CD4-positive, alpha-beta T cell (primary cell): ENCODE measurements at regions not wholly inside any gene's neighbourhood (a gene's known extent, or its start where the extent isn't known, plus 50 kb on each side); places are given as distances from the start of the nearest gene placed in this dataset.

Source experiments
- ATAC-seq: fragments of 200-7000 bp; cut with Tn5 transposase; one replicate; pipeline ENCODE4 v1.10.0; 2022; ENCODE audit warnings: mild to moderate bottlenecking; ENCODE audit not compliant: poor library complexity
- CTCF ChIA-PET: fragments of 350-600 bp; sonication (Branson Sonifier 250); formaldehyde crosslinking; loops from one replicate; lab custom pipeline; 2021; ENCODE audit warnings: antibody characterized with exemption, inconsistent platforms; lab: Charles Lee
- POLR2A ChIA-PET: fragments of 350-600 bp; sonication (Branson Sonifier 250); formaldehyde crosslinking; loops from one replicate; lab custom pipeline; 2021; ENCODE audit warnings: antibody characterized with exemption, inconsistent platforms; lab: Charles Lee
- DNase-seq, 14 experiments: peaks; one replicate each; pipeline ENCODE4 v3.0.0-alpha.2; 2013 to 2020; ENCODE audit warnings: mixed read lengths in 2 of 14
- H3K27ac ChIP-seq, 2 donors: one replicate each; pipeline versions ENCODE4 v1.5.1 to v1.7.0; 2013; ENCODE audit warnings: low read length in 2 of 2, low read depth in 1 of 2, mild to moderate bottlenecking in 1 of 2
- H3K27me3 ChIP-seq, 2 experiments: 1 replicate in 1 of 2; 2 replicates in 1 of 2; pipeline versions ENCODE4 v1.6.1 to v1.7.0; 2013; ENCODE audit warnings: low read length in 2 of 2, control low read depth in 1 of 2, mild to moderate bottlenecking in 1 of 2, moderate library complexity in 1 of 2; ENCODE audit not compliant: insufficient read depth in 2 of 2, control insufficient read depth in 1 of 2
- H3K36me3 ChIP-seq: one replicate; pipeline ENCODE4 v1.6.1; 2013; ENCODE audit warnings: low read length, control low read depth; ENCODE audit not compliant: insufficient read depth
- H3K4me1 ChIP-seq: one replicate; pipeline ENCODE4 v1.6.1; 2013; ENCODE audit warnings: low read length, control low read depth; ENCODE audit not compliant: insufficient read depth
- H3K4me3 ChIP-seq: one replicate; pipeline ENCODE4 v1.5.1; 2013; ENCODE audit warnings: mild to moderate bottlenecking, low read length, moderate library complexity
- H3K9me3 ChIP-seq, 2 experiments: 1 replicate in 1 of 2; 2 replicates in 1 of 2; pipeline versions ENCODE4 v1.6.1 to v1.7.0; 2013; ENCODE audit warnings: low read length in 2 of 2, mild to moderate bottlenecking in 2 of 2, control low read depth in 1 of 2, moderate library complexity in 1 of 2; ENCODE audit not compliant: control insufficient read depth in 1 of 2, insufficient read depth in 1 of 2
- H3K27ac Mint-ChIP-seq: one replicate; pipeline ENCODE4 v1.8.0; 2020; ENCODE audit warnings: mixed read lengths
- H3K27me3 Mint-ChIP-seq: one replicate; pipeline ENCODE4 v1.8.0; 2021; ENCODE audit warnings: mixed read lengths
- H3K36me3 Mint-ChIP-seq: one replicate; pipeline ENCODE4 v1.8.0; 2021; ENCODE audit warnings: low read depth, mixed read lengths
- H3K4me1 Mint-ChIP-seq: one replicate; pipeline ENCODE4 v1.8.0; 2021; ENCODE audit warnings: low read depth, mixed read lengths
- H3K4me3 Mint-ChIP-seq: one replicate; pipeline ENCODE4 v1.8.0; 2020; ENCODE audit warnings: mild to moderate bottlenecking, mixed read lengths
- H3K9me3 Mint-ChIP-seq: one replicate; pipeline ENCODE4 v1.8.0; 2020; ENCODE audit warnings: mixed read lengths
- CTCF ChIP-seq: fragments of 200-600 bp; IDR thresholded peaks from one replicate; pipeline ENCODE4 v1.8.0; 2022; ENCODE audit warnings: antibody characterized with exemption, mild to moderate bottlenecking
- intact Hi-C, 2 experiments: fragments of 100-400 bp; cut with DNase I in 1 of 2; cut with micrococcal nuclease in 1 of 2; formaldehyde crosslinking; loops; one replicate each; pipeline versions ENCODE4 v1.15.1 to v1.9.0; 2023 to 2025; cut with DNase I, micrococcal nuclease

GRCh38 chr5:1723957-1724821 lies 75.4 kb downstream of the MRPL36 start:
- no peak overlapping the region for H3K4me3 ChIP-seq
- ATAC-seq (peak; percentile 11), DNase-seq (peak in 2 of 14 experiments; percentile 9 to 11)
- Mint-ChIP-seq H3K4me1 (no peaks in the 10 kb centered on the region), H3K27ac (no peak overlapping the region), H3K4me3 (no peak overlapping the region), H3K36me3 (peaks cover 4% of the 10 kb centered on the region), H3K27me3 (peaks cover 14% of the 10 kb centered on the region), H3K9me3 (peaks cover 4% of the 10 kb centered on the region)
- peaks cover 0 to 4% of the 10 kb centered on the region in 2 experiments for H3K27me3 ChIP-seq
- TF ChIP-seq CTCF: no peak
- intact Hi-C loops: no loop called here
- H3K36me3 ChIP-seq: no peaks in the 10 kb centered on the region
- peaks cover 7 to 20% of the 10 kb centered on the region in 2 experiments for H3K9me3 ChIP-seq
- CTCF ChIA-PET: no interaction called here
- H3K4me1 ChIP-seq: peaks cover 10% of the 10 kb centered on the region
- no peak overlapping the region for H3K27ac ChIP-seq
- POLR2A ChIA-PET: interaction anchor here (1.2 kb wide), 1 partner anchor 15 kb away, joined by 3 read pairs; no protein-coding TSS in a partner anchor

GRCh38 chr5:1723476-1723875 lies 76.2 kb downstream of the MRPL36 start:
- Mint-ChIP-seq H3K4me3 (no peak overlapping the region), H3K36me3 (peaks cover 4% of the 10 kb centered on the region), H3K27me3 (peaks cover 14% of the 10 kb centered on the region), H3K4me1 (no peaks in the 10 kb centered on the region), H3K27ac (no peak overlapping the region), H3K9me3 (peaks cover 9% of the 10 kb centered on the region)
- H3K27me3 ChIP-seq: peaks cover 0 to 4% of the 10 kb centered on the region in 2 experiments
- DNase-seq (no peak), ATAC-seq (no peak)
- TF ChIP-seq CTCF: no peak
- no peak overlapping the region for H3K27ac ChIP-seq
- H3K4me3 ChIP-seq: no peak overlapping the region
- no peaks in the 10 kb centered on the region for H3K36me3 ChIP-seq
- peaks cover 14 to 20% of the 10 kb centered on the region in 2 experiments for H3K9me3 ChIP-seq
- POLR2A ChIA-PET: no interaction called here
- intact Hi-C loops: no loop called here
- peaks cover 10% of the 10 kb centered on the region for H3K4me1 ChIP-seq
- CTCF ChIA-PET: no interaction called here

- POLR2A ChIA-PET: no interaction called here
- H3K27me3 ChIP-seq: peaks cover 0 to 4% of the 10 kb centered on the region in 2 experiments
Measured at GRCh38 chr5:1722877-1723276, 76.8 kb downstream of the MRPL36 start.

More at GRCh38 chr5:1722877-1723276, 76.8 kb downstream of the MRPL36 start:
- Histone ChIP-seq H3K27ac (no peak overlapping the region), H3K9me3 (peaks cover 20% of the 10 kb centered on the region in 2 experiments), H3K4me3 (no peak overlapping the region), H3K4me1 (peaks cover 10% of the 10 kb centered on the region), H3K36me3 (no peaks in the 10 kb centered on the region)
- intact Hi-C loops: no loop called here
- Mint-ChIP-seq H3K9me3 (peaks cover 9% of the 10 kb centered on the region), H3K4me3 (no peak overlapping the region), H3K27me3 (peaks cover 14% of the 10 kb centered on the region), H3K36me3 (peaks cover 4% of the 10 kb centered on the region), H3K4me1 (no peaks in the 10 kb centered on the region), H3K27ac (no peak overlapping the region)
- no peak for ATAC-seq
- TF ChIP-seq CTCF: no peak
- CTCF ChIA-PET: no interaction called here
- peak in 1 of 14 experiments; percentile 1 for DNase-seq
